T-helper 2 cell treated with Interferon-gamma antibody and Interleukin-4, amounts not matched to agents 5 μg/mL and 100 μg/mL, for 36 hours (primary cell): ENCODE measurements at regions not wholly inside any gene's neighbourhood (a gene's known extent, or its start where the extent isn't known, plus 50 kb on each side); places are given as distances from the start of the nearest gene placed in this dataset.
"Not testable (repeated sequence)": the region's sequence is repeated elsewhere in the genome, so short reads cannot be mapped to it uniquely, and the experiment has no call there.

Source experiments
- DNase-seq: peaks from one replicate; pipeline ENCODE4 v3.0.0; 2021; ENCODE audit warnings: low spot score
- H3K27ac Mint-ChIP-seq: one replicate; pipeline ENCODE4 v1.8.0; 2021; ENCODE audit warnings: mild to moderate bottlenecking, mixed read lengths
- H3K27me3 Mint-ChIP-seq: one replicate; pipeline ENCODE4 v1.8.0; 2021; ENCODE audit warnings: low read depth, mixed read lengths
- H3K36me3 Mint-ChIP-seq: one replicate; pipeline ENCODE4 v1.8.0; 2021; ENCODE audit warnings: low read depth, mixed read lengths
- H3K4me1 Mint-ChIP-seq: one replicate; pipeline ENCODE4 v1.8.0; 2021; ENCODE audit warnings: low read depth, mixed read lengths
- H3K4me3 Mint-ChIP-seq: one replicate; pipeline ENCODE4 v1.8.0; 2022; ENCODE audit warnings: mild to moderate bottlenecking, moderate library complexity, mixed read lengths
- H3K9me3 Mint-ChIP-seq: one replicate; pipeline ENCODE4 v1.8.0; 2021; ENCODE audit warnings: mixed read lengths

DNA sequence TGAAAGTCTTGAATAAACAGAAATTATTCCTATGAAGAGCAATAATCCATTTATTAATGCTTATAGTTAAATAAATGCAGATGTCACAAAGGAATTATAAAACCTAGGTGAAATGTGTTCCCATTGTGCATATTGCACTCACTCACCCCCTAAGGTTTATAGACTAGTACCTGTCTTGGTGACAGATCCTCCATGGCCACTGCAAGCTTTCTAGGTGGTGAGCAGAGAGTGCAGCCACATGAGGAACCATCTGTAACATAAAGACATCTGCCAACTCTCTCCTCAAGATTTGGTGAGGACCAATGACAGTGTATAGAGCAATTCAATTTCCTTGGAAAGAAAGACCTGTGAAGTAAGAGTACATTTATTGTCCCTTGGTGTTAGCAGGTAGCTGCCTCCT lies 616.4 kb downstream of the CENPC start:
- H3K9me3 Mint-ChIP-seq, H3K4me3 Mint-ChIP-seq, DNase-seq, H3K27me3 Mint-ChIP-seq, H3K36me3 Mint-ChIP-seq, H3K4me1 Mint-ChIP-seq, H3K27ac Mint-ChIP-seq: not testable (repeated sequence)

- DNase-seq = no peak
- Mint-ChIP-seq H3K4me3 (no peak overlapping the region), H3K4me1 (no peaks in the 10 kb centered on the region), H3K9me3 (peaks cover 3% of the 10 kb centered on the region), H3K27ac (no peak overlapping the region), H3K36me3 (no peaks in the 10 kb centered on the region), H3K27me3 (no peaks in the 10 kb centered on the region)
These were observed 617.4 kb downstream of the CENPC start for GRCh38 chr4:66927937-66928336.

DNA sequence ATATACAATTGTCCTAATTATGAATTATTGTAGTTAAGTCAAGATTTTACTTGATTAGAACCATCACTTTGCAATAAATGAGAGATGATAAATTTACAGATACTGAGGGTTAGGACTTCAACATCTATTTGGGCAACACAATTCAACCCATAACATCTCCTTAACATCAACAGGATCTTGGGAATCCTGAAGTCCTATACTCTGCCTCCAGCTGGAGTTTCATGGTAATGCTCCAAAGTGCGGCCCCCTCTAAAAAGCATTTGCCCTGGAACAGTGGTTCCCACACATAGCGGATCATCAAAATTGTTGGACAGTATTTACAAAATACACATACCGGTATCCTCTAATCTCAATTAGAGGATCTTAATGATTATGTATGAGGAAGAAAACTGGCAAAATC lies 618.6 kb downstream of the CENPC start:
- H3K27ac Mint-ChIP-seq = no peak overlapping the region
- H3K4me1 Mint-ChIP-seq = no peaks in the 10 kb centered on the region
- H3K9me3 Mint-ChIP-seq = peaks cover 3% of the 10 kb centered on the region
- no peaks in the 10 kb centered on the region for H3K36me3 Mint-ChIP-seq
- no peak overlapping the region for H3K4me3 Mint-ChIP-seq
- H3K27me3 Mint-ChIP-seq = no peaks in the 10 kb centered on the region
- DNase-seq = no peak

- Mint-ChIP-seq H3K9me3 (peaks cover 3% of the 10 kb centered on the region), H3K27me3 (no peaks in the 10 kb centered on the region), H3K36me3 (no peaks in the 10 kb centered on the region), H3K27ac (no peak overlapping the region), H3K4me3 (no peak overlapping the region), H3K4me1 (no peaks in the 10 kb centered on the region)
- DNase-seq = no peak
These were observed 622.0 kb downstream of the CENPC start for GRCh38 chr4:66923081-66923865.

DNA sequence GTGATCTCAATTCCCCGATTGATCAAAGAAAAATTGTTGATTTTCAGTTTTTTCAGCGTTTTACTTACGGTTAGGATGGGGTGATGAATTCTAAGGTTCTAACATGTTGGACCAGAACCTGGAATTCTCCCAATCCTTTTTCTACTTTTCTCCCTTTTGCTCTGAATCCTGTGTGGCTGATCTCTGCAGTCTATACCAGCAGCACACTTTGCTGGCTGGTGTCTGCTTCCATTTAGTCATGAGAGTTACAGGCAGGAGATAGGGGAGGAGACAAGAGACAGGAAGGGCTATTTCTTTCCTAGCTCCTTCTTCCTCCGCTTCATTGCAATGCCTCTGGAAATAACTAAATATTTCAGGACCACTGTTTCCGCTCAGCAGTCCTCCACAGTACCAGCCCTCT lies 623.9 kb downstream of the CENPC start:
- H3K4me3 Mint-ChIP-seq = no peak overlapping the region
- no peaks in the 10 kb centered on the region for H3K4me1 Mint-ChIP-seq
- H3K27ac Mint-ChIP-seq = no peak overlapping the region
- peaks cover 7% of the 10 kb centered on the region for H3K9me3 Mint-ChIP-seq
- no peaks in the 10 kb centered on the region for H3K27me3 Mint-ChIP-seq
- no peak for DNase-seq
- no peaks in the 10 kb centered on the region for H3K36me3 Mint-ChIP-seq

GRCh38 chr4:66920514-66920913 lies 624.8 kb downstream of the CENPC start:
- no peaks in the 10 kb centered on the region for H3K27me3 Mint-ChIP-seq

DNA sequence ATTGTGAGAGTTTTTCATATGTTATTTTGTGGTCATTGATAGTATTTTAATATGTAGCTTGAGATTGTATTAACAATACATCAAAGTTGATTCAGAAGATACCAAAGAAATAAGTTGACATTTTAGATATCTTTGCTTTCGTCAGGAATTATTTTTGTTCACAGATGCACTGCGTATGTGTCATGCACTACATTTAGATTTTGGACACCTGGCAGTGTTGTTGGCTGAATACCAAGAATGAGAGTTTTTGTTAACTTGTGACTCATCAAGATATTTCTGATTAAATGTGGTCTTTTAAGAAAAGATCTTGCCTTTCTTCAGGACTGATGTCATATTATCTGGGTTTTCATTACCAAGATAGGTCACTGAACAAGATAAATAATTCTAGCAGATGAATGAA lies 633.4 kb downstream of the CENPC start:
- Mint-ChIP-seq H3K27me3 (no peaks in the 10 kb centered on the region), H3K4me3 (no peak overlapping the region), H3K4me1 (no peaks in the 10 kb centered on the region), H3K36me3 (no peaks in the 10 kb centered on the region), H3K9me3 (peaks cover 12% of the 10 kb centered on the region), H3K27ac (no peak overlapping the region)
- no peak for DNase-seq

More at GRCh38 chr4:66920514-66920913, 624.8 kb downstream of the CENPC start:
- H3K9me3 Mint-ChIP-seq = peaks cover 7% of the 10 kb centered on the region
- H3K36me3 Mint-ChIP-seq = no peaks in the 10 kb centered on the region
- no peak overlapping the region for H3K4me3 Mint-ChIP-seq
- DNase-seq = no peak
- no peak overlapping the region for H3K27ac Mint-ChIP-seq
- no peaks in the 10 kb centered on the region for H3K4me1 Mint-ChIP-seq

GRCh38 chr4:66906314-66906713 lies 639.0 kb downstream of the CENPC start:
- Mint-ChIP-seq H3K9me3 (peaks cover 7% of the 10 kb centered on the region), H3K36me3 (no peaks in the 10 kb centered on the region), H3K4me3 (no peak overlapping the region)

DNA sequence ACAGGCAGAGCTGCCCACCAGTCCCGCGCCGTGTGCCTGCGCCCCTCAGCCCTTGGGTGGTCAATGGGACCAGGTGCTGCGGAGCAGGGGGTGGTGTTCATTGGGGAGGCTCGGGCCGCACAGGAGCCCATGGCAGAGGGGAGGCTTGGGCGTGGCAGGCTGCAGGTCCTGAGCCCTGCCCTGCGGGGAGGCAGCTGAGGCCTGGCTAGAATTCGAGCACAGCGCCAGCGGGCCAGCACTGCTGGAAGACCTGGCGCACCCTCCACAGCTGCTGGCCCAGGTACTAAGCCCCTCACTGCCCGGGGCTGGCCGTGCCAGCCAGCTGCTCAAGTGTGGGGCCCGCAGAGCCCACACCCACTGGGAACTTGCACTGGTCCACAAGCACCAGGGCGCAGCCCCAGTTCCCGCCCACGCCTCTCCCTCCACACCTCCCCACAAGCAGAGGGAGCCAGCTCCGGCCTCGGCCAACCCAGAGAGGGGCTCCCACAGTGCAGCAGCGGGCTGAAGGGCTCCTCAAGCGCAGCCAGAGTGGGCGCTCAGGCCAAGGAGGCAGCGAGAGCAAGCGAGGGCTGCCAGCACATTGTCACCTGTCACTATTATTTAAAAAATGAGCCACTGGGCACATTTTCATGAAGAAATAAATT lies 645.8 kb downstream of the CENPC start:
- no peak for DNase-seq
- H3K36me3 Mint-ChIP-seq = no peaks in the 10 kb centered on the region
- no peak overlapping the region for H3K4me3 Mint-ChIP-seq
- no peak overlapping the region for H3K27ac Mint-ChIP-seq
- no peaks in the 10 kb centered on the region for H3K4me1 Mint-ChIP-seq
- peaks cover 3% of the 10 kb centered on the region for H3K9me3 Mint-ChIP-seq
- H3K27me3 Mint-ChIP-seq = no peaks in the 10 kb centered on the region

More at GRCh38 chr4:66906314-66906713, 639.0 kb downstream of the CENPC start:
- no peak for DNase-seq
- Mint-ChIP-seq H3K27me3 (no peaks in the 10 kb centered on the region), H3K27ac (no peak overlapping the region), H3K4me1 (no peaks in the 10 kb centered on the region)

- no peak for DNase-seq
- peaks cover 5% of the 10 kb centered on the region for H3K9me3 Mint-ChIP-seq
These were observed 651.5 kb downstream of the CENPC start for GRCh38 chr4:66893807-66894206.

GRCh38 chr4:66887061-66887460 lies 658.2 kb downstream of the CENPC start:
- Mint-ChIP-seq H3K36me3 (no peaks in the 10 kb centered on the region), H3K27ac (no peak overlapping the region), H3K4me3 (no peak overlapping the region), H3K9me3 (peaks cover 4% of the 10 kb centered on the region), H3K27me3 (no peaks in the 10 kb centered on the region), H3K4me1 (no peaks in the 10 kb centered on the region)
- no peak for DNase-seq

More at GRCh38 chr4:66893807-66894206, 651.5 kb downstream of the CENPC start:
- H3K27ac Mint-ChIP-seq = no peak overlapping the region
- H3K4me1 Mint-ChIP-seq = no peaks in the 10 kb centered on the region
- H3K27me3 Mint-ChIP-seq = no peaks in the 10 kb centered on the region
- H3K36me3 Mint-ChIP-seq = no peaks in the 10 kb centered on the region
- no peak overlapping the region for H3K4me3 Mint-ChIP-seq

GRCh38 chr4:66885501-66886165 lies 659.7 kb downstream of the CENPC start:
- no peak overlapping the region for H3K27ac Mint-ChIP-seq
- no peak for DNase-seq
- H3K4me1 Mint-ChIP-seq = no peaks in the 10 kb centered on the region
- no peaks in the 10 kb centered on the region for H3K27me3 Mint-ChIP-seq
- H3K4me3 Mint-ChIP-seq = no peak overlapping the region
- H3K36me3 Mint-ChIP-seq = no peaks in the 10 kb centered on the region
- H3K9me3 Mint-ChIP-seq = peaks cover 9% of the 10 kb centered on the region

- Mint-ChIP-seq H3K4me1 (no peaks in the 10 kb centered on the region), H3K36me3 (no peaks in the 10 kb centered on the region), H3K27ac (no peak overlapping the region), H3K4me3 (no peak overlapping the region), H3K9me3 (peaks cover 4% of the 10 kb centered on the region), H3K27me3 (no peaks in the 10 kb centered on the region)
- no peak for DNase-seq
These were observed 668.4 kb downstream of the CENPC start for GRCh38 chr4:66876946-66877345.

- DNase-seq = no peak
- Mint-ChIP-seq H3K4me3 (no peak overlapping the region), H3K9me3 (peaks cover 3% of the 10 kb centered on the region), H3K27me3 (no peaks in the 10 kb centered on the region), H3K27ac (no peak overlapping the region), H3K4me1 (no peaks in the 10 kb centered on the region), H3K36me3 (no peaks in the 10 kb centered on the region)
These were observed 672.6 kb downstream of the CENPC start for GRCh38 chr4:66872661-66873060.
